ENCODE measurements at regions not wholly inside any gene's neighbourhood (a gene's known extent, or its start where the extent isn't known, plus 50 kb on each side); places are given as distances from the start of the nearest gene placed in this dataset.

DNA sequence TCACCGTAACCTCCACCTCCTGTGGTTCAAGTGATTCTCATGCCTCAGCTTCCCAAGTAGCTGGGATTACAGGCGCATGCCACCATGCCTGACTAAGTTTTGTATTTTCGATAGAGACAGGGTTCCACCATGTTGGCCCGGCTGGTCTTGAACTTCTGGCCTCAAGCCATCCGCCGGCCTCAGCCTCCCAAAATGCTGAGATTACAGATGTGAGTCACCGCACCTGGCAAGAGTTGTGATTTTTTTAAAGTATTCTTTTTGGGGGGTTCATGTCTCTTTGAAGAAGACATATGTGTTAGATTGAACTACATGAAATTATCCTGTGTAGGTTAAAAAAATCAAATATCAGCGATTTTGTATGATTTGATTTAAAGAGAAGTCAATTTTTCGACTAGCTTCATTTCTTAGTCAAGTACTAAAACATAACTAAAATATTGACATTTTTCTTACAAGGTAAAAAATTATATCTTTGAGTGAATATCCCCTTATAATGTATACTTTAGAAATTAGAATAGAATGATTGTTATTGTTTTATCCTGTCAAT, 60.3 kb upstream of the ANTXR2 start:
- TF ChIP-seq, protein P1, sequence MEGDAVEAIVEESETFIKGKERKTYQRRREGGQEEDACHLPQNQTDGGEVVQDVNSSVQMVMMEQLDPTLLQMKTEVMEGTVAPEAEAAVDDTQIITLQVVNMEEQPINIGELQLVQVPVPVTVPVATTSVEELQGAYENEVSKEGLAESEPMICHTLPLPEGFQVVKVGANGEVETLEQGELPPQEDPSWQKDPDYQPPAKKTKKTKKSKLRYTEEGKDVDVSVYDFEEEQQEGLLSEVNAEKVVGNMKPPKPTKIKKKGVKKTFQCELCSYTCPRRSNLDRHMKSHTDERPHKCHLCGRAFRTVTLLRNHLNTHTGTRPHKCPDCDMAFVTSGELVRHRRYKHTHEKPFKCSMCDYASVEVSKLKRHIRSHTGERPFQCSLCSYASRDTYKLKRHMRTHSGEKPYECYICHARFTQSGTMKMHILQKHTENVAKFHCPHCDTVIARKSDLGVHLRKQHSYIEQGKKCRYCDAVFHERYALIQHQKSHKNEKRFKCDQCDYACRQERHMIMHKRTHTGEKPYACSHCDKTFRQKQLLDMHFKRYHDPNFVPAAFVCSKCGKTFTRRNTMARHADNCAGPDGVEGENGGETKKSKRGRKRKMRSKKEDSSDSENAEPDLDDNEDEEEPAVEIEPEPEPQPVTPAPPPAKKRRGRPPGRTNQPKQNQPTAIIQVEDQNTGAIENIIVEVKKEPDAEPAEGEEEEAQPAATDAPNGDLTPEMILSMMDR (IDR thresholded peaks at IDR 0.05): no peak
- DNase-seq (ENCODE audit: low spot score) (no peak), ATAC-seq (ENCODE audit: low FRiP score) (no peak)

DNA sequence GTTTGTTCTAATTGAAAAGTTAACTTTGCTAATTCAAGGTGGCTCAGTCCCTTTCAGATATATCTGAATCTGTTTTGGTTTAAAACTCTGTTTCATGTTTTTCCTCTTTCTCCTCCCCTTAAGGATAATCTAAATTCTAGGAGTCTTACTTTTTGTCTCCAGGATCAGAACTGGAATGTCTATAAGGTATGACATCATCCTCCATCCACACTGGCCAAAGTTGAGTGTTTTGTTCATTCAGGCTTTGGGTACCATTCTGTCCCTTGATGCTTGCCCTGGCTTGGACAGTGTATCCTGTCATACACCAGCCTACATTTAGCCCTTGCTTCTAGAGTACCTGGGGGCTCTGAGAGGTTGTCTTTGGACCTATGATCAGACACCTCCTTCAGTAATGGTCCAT, 56.8 kb upstream of the ANTXR2 start:
- DNase-seq (ENCODE audit: low spot score) (no peak), ATAC-seq (ENCODE audit: low FRiP score) (no peak)
- TF ChIP-seq, protein P1 (IDR thresholded peaks at IDR 0.05): no peak

DNA sequence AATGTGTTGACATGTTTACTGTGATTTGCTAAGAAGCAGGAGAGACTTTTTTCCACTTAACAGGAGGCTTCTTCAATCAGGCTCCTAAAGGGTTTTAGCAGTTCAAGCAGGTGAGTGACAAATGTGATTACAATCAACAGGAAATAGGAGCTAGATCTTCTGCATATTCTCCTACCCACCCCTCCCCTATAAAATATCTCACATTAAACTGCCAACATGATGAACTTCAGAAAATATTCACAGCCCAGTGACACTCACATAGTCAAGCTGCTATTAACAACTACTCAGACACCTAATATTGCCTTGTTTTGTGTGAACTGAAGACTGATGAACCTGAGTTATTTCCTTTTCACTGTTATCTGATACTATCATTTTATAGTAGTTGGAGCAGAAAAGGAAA, 55.9 kb upstream of the ANTXR2 start:
- ATAC-seq (ENCODE audit: low FRiP score) (no peak), DNase-seq (ENCODE audit: low spot score) (no peak)

DNA sequence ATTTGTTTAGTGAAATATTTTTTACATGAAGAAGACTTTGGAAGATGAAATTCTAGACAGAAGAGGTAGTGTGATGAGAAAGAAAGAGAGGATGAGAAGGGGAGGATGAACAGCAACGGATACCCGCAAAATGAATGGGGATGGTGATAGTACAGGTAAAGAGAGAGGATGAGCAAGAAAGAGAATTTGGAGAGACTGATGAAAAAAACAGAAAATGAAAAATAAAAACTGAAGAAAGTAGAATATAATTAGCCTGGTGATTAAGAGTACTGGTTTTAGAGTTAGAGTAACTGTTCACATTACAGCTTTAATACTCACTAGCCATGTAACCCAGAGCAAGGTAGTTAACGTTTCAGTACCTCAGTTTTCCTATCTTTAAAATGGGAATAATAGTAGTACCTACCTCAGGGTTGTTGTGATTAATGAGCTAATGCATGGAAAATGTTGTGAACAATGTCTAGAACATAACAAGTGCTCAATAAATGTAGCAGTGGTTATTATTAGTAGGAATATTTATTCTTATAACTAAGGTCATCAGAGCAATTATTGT, 54.9 kb upstream of the ANTXR2 start:
- ATAC-seq (ENCODE audit: low FRiP score) (no peak), DNase-seq (ENCODE audit: low spot score) (no peak)
- TF ChIP-seq, protein P1 (IDR thresholded peaks at IDR 0.05): no peak

More for the DNA sequence above, 55.9 kb upstream of the ANTXR2 start:
- TF ChIP-seq, protein P1 (IDR thresholded peaks at IDR 0.05): no peak

DNA sequence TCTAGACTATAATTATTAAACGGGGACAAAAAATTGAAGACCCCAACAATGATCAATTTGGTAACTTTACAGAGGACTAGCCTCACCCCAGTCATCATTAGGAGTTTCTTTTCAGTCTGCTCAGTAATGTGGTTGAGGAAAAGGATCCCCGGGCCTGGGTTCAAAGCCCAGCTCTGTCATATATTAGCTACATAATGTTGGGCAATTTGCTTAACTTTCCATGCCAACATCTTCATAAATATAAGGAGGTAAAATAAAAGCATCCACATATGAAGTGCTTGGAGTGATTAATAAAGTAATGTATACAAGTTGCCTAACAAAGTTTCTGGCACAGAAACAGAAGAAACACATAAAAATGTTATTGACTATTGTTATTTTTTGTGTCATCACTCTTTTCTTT, 53.4 kb upstream of the ANTXR2 start:
- TF ChIP-seq, protein P1 (IDR thresholded peaks at IDR 0.05): no peak
- no peak for ATAC-seq (ENCODE audit: low FRiP score)
- DNase-seq (ENCODE audit: low spot score): no peak

DNA sequence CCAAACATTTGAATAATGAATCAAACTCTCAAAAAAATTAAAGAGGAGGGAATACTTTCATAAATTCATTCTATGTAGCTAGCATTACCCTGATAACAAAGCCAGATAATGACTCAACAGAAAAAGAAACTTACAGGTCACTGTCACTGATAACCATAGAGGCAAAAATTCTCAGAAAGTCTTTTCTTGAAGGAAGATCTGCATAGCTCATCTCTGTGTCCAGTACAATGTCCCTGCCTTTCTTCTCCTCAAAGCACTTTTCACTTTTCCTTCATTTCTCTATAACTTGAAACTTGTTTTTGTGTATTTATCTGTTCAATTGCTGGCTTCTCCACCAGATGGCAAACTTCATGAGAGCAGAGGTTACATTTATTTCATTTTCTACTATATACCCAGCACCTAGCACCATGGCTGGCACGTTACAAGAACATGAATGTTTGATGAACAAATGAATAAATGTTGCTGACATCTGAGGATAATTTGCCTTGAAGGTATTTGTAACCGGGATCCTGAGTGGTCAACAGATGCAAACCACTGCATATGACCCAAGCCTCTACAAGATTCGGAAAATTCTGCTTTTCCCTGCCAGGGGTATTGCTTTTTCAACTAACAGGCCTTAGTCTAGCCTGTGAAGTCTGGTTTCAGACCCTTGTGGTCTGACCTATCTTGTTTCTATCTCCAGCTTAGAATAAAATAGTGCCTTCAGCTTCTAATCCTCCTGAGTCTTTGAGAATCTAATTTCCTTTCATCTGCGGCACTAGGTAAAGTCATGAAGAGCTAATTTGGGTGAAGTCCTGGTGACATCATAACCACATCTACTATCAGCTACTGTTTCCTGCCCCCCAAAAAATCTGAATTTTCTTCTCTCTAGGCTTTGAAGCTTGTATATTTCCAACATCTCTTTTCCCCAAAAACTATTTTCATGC, 52.5 kb upstream of the ANTXR2 start:
- ATAC-seq (ENCODE audit: low FRiP score) (no peak), DNase-seq (ENCODE audit: low spot score) (no peak)
- TF ChIP-seq, protein P1 (IDR thresholded peaks at IDR 0.05): no peak

All from omental fat pad (tissue), 3 donors.